ENCODE measurements at regions not wholly inside any gene's neighbourhood (a gene's known extent, or its start where the extent isn't known, plus 50 kb on each side); places are given as distances from the start of the nearest gene placed in this dataset.

DNA sequence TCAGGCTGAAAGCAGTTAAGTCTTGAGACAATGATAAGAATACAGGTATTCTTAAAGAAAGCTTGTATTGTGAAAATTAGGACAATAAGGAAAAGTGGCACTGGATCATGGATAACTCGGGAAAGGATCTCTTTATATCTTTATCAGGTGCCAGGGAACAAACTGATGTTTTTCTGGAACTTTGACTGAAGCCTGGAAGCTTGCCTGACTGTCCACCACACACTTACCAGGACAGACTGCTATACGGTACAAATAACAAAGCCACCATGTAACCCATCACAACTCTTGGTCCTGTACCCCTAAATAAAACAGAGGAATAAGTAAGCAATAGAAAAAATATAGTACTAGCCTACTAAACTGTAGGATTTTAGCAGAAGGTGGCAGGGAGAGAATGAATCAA lies 623.0 kb downstream of the OTOL1 start:
- Histone ChIP-seq H3K4me3 (ENCODE audit: low read depth, low read length) (no peak overlapping the region), H3K36me3 (ENCODE audit: control insufficient read depth, insufficient read depth, low read length) (no peaks in the 10 kb centered on the region), H3K27me3 (ENCODE audit: control insufficient read depth, insufficient read depth, low read length) (no peaks in the 10 kb centered on the region)
- TF ChIP-seq, protein P1, sequence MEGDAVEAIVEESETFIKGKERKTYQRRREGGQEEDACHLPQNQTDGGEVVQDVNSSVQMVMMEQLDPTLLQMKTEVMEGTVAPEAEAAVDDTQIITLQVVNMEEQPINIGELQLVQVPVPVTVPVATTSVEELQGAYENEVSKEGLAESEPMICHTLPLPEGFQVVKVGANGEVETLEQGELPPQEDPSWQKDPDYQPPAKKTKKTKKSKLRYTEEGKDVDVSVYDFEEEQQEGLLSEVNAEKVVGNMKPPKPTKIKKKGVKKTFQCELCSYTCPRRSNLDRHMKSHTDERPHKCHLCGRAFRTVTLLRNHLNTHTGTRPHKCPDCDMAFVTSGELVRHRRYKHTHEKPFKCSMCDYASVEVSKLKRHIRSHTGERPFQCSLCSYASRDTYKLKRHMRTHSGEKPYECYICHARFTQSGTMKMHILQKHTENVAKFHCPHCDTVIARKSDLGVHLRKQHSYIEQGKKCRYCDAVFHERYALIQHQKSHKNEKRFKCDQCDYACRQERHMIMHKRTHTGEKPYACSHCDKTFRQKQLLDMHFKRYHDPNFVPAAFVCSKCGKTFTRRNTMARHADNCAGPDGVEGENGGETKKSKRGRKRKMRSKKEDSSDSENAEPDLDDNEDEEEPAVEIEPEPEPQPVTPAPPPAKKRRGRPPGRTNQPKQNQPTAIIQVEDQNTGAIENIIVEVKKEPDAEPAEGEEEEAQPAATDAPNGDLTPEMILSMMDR (IDR thresholded peaks at IDR 0.05; ENCODE audit: insufficient read depth, low read length, poor library complexity, severe bottlenecking): no peak
- no peak for DNase-seq (ENCODE audit: low read depth)

DNA sequence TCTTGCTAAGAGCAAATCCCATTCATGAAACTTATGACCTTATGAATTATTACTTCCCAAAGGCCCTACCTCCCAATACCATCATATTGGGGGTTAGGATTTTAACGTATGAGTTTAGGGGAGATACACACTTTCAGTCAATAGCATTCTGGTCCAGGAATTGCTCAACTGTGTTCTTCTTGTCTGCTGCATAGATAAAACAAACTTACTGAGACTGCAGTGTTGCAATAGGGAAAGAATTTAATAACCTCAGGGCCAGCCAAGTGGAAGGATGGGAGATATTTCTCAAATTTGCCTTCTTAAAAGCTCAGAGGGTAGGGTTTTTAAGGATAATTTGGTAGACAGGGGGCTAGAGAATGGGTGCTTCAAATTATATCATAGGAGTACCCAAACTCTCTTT lies 625.8 kb downstream of the OTOL1 start:
- Histone ChIP-seq H3K4me3 (ENCODE audit: low read depth, low read length) (no peak overlapping the region), H3K27me3 (ENCODE audit: control insufficient read depth, insufficient read depth, low read length) (no peaks in the 10 kb centered on the region), H3K36me3 (ENCODE audit: control insufficient read depth, insufficient read depth, low read length) (no peaks in the 10 kb centered on the region)
- TF ChIP-seq, protein P1 (IDR thresholded peaks at IDR 0.05; ENCODE audit: insufficient read depth, low read length, poor library complexity, severe bottlenecking): no peak
- no peak for DNase-seq (ENCODE audit: low read depth)

DNA sequence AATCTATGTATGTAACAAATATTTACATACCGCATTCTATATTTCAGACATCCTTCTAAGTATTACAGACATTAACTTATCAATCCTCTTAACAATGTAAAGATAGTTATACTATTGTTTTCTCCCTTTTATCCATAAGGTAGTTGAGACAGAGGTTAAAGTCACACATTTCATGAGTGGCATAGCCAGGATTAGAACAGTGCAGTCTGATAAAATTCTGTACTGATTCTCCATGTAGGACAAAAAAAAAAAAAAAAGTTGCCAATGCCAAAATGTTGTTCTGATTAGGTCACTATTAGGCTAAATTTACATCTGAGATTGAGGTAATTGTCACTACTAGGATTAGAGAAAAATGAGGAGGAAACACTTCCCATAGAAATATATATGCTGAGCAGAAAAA lies 629.2 kb downstream of the OTOL1 start:
- H3K4me3 ChIP-seq (ENCODE audit: low read depth, low read length): no peak overlapping the region
- no peaks in the 10 kb centered on the region for H3K36me3 ChIP-seq (ENCODE audit: control insufficient read depth, insufficient read depth, low read length)
- TF ChIP-seq, protein P1 (IDR thresholded peaks at IDR 0.05; ENCODE audit: insufficient read depth, low read length, poor library complexity, severe bottlenecking): no peak
- H3K27me3 ChIP-seq (ENCODE audit: control insufficient read depth, insufficient read depth, low read length): no peaks in the 10 kb centered on the region
- no peak for DNase-seq (ENCODE audit: low read depth)

DNA sequence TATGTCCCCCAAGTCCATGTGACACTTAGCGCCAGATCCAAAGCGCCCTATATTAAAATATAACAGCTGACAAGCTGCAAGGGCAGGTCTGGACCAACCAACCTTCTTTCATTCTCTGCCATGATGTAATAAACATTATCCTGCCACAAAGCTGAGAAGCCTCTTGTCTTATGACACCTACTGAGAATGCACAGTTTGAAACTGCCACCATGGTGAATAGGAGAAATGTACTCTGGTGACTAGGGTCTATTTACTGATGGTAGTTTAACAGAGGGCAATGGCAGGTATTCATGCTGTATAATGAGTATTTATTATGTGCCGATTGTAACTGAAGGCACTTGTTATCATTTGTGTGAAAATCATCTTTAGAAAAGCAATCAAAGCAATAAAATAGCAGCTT lies 634.0 kb downstream of the OTOL1 start:
- TF ChIP-seq, protein P1 (IDR thresholded peaks at IDR 0.05; ENCODE audit: insufficient read depth, low read length, poor library complexity, severe bottlenecking): no peak

DNA sequence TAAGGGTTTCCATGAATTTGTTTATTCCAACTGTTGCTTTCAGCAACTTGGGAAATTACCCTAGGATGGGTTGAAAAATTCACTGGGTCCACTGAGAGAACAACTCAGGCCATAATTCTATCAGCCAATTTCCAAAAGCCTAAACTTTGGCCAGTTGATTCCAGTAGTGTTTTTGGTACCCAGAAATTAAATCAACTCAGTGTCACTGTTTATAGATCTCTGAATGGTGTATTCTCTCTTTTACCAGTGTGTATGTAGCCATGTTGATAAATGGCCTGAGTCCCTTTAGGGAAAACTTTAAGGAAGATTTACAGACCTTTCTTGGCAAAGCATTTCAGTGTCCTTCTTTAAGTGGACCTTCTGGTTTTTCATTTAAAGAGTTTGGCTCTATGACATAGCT lies 636.4 kb downstream of the OTOL1 start:
- Histone ChIP-seq H3K27me3 (ENCODE audit: control insufficient read depth, insufficient read depth, low read length) (no peaks in the 10 kb centered on the region), H3K36me3 (ENCODE audit: control insufficient read depth, insufficient read depth, low read length) (no peaks in the 10 kb centered on the region), H3K4me3 (ENCODE audit: low read depth, low read length) (no peak overlapping the region)
- no peak for DNase-seq (ENCODE audit: low read depth)
- TF ChIP-seq, protein P1 (IDR thresholded peaks at IDR 0.05; ENCODE audit: insufficient read depth, low read length, poor library complexity, severe bottlenecking): no peak

More for the DNA sequence above, 634.0 kb downstream of the OTOL1 start:
- Histone ChIP-seq H3K4me3 (ENCODE audit: low read depth, low read length) (no peak overlapping the region), H3K27me3 (ENCODE audit: control insufficient read depth, insufficient read depth, low read length) (no peaks in the 10 kb centered on the region), H3K36me3 (ENCODE audit: control insufficient read depth, insufficient read depth, low read length) (no peaks in the 10 kb centered on the region)
- no peak for DNase-seq (ENCODE audit: low read depth)

DNA sequence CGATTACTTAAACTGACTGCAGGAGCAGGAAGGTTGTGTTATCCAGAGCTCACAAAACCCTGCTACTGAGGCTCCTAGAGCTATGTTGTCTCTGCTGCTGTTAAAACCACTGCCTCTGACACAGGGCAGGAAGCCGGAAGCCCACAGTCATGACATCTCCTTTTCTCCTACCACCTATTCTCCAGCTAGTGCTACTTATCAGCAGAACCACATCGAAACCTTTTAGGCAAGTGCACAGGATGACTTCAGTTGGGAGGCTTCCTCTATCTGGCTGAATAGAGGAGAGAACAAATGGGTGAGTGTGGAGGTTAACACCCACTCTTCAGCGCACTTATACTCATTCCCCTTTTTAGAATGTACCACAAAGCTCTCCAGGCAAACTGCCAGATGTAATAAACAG lies 638.0 kb downstream of the OTOL1 start:
- Histone ChIP-seq H3K27me3 (ENCODE audit: control insufficient read depth, insufficient read depth, low read length) (no peaks in the 10 kb centered on the region), H3K36me3 (ENCODE audit: control insufficient read depth, insufficient read depth, low read length) (no peaks in the 10 kb centered on the region), H3K4me3 (ENCODE audit: low read depth, low read length) (no peak overlapping the region)
- TF ChIP-seq, protein P1 (IDR thresholded peaks at IDR 0.05; ENCODE audit: insufficient read depth, low read length, poor library complexity, severe bottlenecking): no peak
- no peak for DNase-seq (ENCODE audit: low read depth)
